Muscle layer of colon (tissue), 2 donors: ENCODE measurements at regions not wholly inside any gene's neighbourhood (a gene's known extent, or its start where the extent isn't known, plus 50 kb on each side); places are given as distances from the start of the nearest gene placed in this dataset.

ENCODE experiments used
- H3K27ac ChIP-seq: one replicate; pipeline ENCODE4 v1.7.0; 2013; ENCODE audit warnings: low read depth, mild to moderate bottlenecking, low read length, moderate library complexity
- H3K27me3 ChIP-seq, 2 donors: one replicate each; pipeline ENCODE4 v1.7.0; 2013; ENCODE audit warnings: low read length in 2 of 2, mild to moderate bottlenecking in 2 of 2; ENCODE audit not compliant: insufficient read depth in 2 of 2, control insufficient read depth in 1 of 2
- H3K36me3 ChIP-seq: one replicate; pipeline ENCODE4 v1.7.0; 2013; ENCODE audit warnings: mild to moderate bottlenecking, low read length; ENCODE audit not compliant: insufficient read depth
- H3K4me1 ChIP-seq: one replicate; pipeline ENCODE4 v1.7.0; 2013; ENCODE audit warnings: mild to moderate bottlenecking, low read length; ENCODE audit not compliant: insufficient read depth
- H3K4me3 ChIP-seq, 2 donors: one replicate each; pipeline ENCODE4 v1.7.0; 2013; ENCODE audit warnings: low read length in 2 of 2, low read depth in 1 of 2, mild to moderate bottlenecking in 1 of 2, moderate library complexity in 1 of 2
- H3K9ac ChIP-seq: one replicate; pipeline ENCODE4 v1.7.0; 2013; ENCODE audit warnings: low read length
- H3K9me3 ChIP-seq: one replicate; pipeline ENCODE4 v1.7.0; 2013; ENCODE audit warnings: mild to moderate bottlenecking, low read length
- donor health status: abdominal sarcoma.
- donor health status: Adenocarcinoma of cecum.

DNA sequence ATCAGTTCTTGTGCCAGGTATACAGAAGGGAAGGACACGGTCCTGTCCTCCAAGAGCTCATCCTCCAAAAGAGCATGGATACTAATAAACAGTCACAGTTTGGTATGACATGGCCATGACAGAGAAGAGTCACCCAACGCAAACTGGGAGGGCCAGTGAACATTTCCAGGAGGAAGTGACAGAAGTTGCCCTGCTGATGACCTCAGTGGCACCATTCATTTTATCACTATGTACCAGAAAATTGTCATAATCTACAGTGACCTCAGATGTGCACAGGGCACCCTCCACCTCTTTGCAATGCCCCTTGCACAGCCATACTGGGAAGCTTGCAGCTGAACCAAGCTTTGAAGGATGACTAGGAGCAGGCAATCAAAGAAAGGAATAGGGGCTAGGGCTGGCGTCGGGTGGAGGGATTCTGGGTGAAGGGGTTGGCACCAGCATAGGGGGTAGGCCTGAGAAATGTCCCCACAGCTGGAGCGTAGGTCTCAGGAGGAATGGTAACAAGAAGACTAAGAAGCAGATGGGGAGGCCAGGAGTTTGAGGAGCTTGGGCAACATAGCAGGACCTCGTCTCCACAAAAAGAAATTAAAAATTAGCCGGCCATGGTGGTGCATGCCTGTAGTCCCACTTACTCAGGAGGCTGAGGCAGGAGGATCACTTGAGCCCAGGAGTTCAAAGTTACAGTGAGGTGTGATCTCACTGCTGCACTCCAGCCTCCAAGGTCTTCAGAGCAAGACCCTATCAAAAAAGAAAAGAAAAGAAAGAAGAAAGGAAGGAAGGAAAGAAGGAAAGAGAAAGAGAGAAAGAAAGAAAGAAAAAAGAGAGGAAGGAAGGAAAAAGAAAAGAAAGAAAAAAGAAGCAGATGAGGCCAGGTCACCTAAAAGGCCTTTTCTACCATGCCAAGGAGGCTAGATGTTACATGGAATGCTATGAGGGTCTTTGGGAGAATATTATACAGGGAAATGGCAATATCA is 65.3 kb upstream of the SNX9 start:
- Histone ChIP-seq H3K9ac (no peak overlapping the region), H3K27ac (peak overlapping the region; percentile 35), H3K36me3 (no peaks in the 10 kb centered on the region), H3K9me3 (no peaks in the 10 kb centered on the region), H3K4me1 (peaks cover 29% of the 10 kb centered on the region), H3K4me3 (no peak overlapping the region), H3K27me3 (no peaks in the 10 kb centered on the region)

DNA sequence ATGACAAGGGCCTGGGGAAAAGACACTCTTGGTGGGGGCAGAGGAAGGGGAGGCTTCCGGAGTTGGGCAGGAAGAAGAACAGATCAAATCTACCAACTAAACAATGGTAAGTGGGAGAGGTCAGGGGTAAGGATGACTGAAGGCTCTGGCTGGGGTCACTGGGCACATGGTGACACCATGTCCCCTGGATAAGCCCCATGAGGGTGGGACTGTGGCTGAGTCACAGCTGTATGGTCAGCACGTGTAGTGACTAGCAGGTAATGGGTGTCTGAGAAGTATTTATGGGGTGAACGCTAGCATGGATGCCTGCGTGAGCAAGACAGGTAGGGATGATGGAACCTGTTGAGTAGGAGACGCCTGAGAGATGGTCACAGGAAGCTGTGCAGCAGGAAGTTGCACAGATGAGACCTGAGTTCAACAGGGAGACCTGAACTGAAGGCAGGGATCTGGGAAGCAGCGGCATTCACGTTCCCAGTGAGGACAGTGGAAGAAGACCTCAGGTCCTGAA is 64.5 kb upstream of the SNX9 start:
- Histone ChIP-seq H3K4me1 (peaks cover 37% of the 10 kb centered on the region), H3K36me3 (no peaks in the 10 kb centered on the region), H3K9ac (no peak overlapping the region), H3K27ac (no peak overlapping the region), H3K9me3 (no peaks in the 10 kb centered on the region), H3K4me3 (no peak overlapping the region), H3K27me3 (no peaks in the 10 kb centered on the region)

DNA sequence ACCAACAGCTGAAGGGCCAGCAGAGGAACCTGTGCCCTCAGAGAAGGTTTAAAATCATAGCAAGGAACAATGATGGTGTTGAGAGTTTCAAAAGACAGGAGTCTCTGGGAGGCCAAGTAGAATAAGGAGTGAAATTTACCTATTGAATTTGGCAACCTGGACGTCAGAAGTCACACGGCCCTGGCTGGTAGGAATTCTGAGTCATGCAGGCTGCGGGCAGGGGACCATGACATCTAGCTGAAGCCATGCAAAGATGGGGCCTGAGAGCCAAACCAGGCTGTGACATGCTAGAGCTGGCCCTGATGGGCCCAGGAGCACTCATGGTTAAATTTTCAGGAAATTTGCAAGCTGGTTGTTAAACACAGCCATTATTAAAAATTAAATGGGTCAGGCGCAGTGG is 64.0 kb upstream of the SNX9 start:
- Histone ChIP-seq H3K4me1 (peaks cover 42% of the 10 kb centered on the region), H3K9ac (no peak overlapping the region), H3K4me3 (no peak overlapping the region), H3K27ac (no peak overlapping the region), H3K9me3 (no peaks in the 10 kb centered on the region), H3K36me3 (no peaks in the 10 kb centered on the region), H3K27me3 (no peaks in the 10 kb centered on the region)

DNA sequence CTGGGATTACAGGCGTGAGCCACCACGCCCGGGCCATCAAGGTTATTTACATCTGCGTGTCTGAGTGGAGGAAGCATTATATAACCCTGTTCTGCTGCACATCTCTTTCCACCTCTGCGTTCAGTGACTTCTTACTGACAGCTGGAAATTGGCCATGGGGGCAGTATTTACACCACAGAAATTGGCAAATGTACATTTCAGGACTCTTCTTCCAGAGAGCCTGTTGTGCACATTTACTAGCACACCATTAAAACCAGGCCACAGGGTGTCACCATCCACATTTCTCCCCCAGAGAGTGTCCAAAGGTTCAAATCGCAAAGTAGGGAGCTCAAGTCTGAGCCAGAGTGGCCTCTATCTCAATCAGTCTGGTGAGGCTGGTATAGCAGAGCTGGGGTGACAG is 62.9 kb upstream of the SNX9 start:
- no peaks in the 10 kb centered on the region for H3K9me3 ChIP-seq
- no peaks in the 10 kb centered on the region for H3K27me3 ChIP-seq
- no peak overlapping the region for H3K4me3 ChIP-seq
- peaks cover 53% of the 10 kb centered on the region for H3K4me1 ChIP-seq
- no peaks in the 10 kb centered on the region for H3K36me3 ChIP-seq
- H3K9ac ChIP-seq, result no peak overlapping the region
- no peak overlapping the region for H3K27ac ChIP-seq

DNA sequence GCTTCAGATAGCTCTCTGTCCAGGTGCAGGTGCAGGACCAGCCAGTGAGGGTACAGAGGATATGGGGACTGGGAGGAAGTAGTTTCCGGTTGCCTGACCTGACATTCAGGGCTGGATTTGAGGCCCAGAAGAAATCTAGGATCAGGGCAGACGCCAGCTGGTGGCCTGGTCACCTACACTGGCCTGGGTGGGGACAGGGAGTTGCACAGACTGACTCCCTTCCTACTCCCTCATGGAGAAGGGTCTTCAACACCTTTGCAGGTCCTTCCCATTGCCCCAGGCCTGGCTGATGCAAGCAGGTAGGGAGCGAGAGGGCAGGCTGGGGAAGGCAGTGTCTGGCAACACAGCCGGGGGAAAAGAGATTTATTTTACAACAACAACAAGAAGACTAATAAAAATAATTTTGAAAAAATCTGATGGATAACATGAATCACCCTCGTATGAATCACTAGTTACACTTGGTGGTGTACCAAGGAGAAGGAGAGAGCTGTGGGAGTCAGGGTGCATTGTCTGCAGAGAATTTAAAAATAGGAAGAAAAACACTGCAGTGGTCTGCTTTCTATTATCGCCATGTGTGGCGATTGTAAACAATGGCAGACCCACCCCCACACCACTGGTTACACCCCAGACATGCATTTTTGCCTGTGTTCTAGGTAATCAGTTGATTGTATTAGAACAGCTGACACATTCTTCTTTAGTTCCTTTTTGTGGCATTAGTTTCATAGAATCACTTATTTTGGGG is 62.3 kb upstream of the SNX9 start:
- H3K4me1 ChIP-seq, result peaks cover 54% of the 10 kb centered on the region
- H3K36me3 ChIP-seq, result no peaks in the 10 kb centered on the region
- H3K9ac ChIP-seq, result no peak overlapping the region
- no peak overlapping the region for H3K27ac ChIP-seq
- no peak overlapping the region for H3K4me3 ChIP-seq
- H3K9me3 ChIP-seq, result no peaks in the 10 kb centered on the region
- no peaks in the 10 kb centered on the region for H3K27me3 ChIP-seq

DNA sequence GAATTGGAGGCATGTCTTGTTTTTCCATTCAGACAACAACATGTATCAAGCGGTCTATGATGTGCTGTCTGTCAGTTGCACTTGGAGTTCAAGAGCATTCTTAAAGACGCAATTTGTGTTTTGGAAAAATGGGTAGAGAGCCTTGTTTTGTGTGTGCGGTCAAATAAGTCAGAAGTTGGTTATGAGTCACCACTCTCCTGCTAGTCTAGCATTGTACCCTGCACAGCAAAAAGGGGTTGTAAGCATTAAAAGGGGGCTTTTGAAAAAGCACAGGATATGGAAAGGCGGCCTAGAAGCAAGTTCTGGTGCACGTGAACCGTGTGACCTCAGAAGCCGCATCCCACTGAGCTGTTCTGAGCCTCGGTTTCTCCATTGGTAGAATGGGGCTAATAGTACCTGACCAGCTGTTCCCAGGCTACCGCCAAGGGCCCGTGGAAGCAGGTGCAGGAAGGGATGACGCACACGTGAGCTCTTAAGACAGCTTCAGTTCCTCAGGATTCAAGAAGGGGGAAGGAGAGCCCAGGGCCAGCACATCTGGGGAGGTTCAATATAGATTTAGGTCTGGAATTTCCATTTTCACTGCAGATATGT is 61.6 kb upstream of the SNX9 start:
- Histone ChIP-seq H3K36me3 (no peaks in the 10 kb centered on the region), H3K9me3 (no peaks in the 10 kb centered on the region), H3K4me1 (peaks cover 50% of the 10 kb centered on the region), H3K27me3 (no peaks in the 10 kb centered on the region), H3K9ac (no peak overlapping the region), H3K4me3 (no peak overlapping the region), H3K27ac (no peak overlapping the region)

DNA sequence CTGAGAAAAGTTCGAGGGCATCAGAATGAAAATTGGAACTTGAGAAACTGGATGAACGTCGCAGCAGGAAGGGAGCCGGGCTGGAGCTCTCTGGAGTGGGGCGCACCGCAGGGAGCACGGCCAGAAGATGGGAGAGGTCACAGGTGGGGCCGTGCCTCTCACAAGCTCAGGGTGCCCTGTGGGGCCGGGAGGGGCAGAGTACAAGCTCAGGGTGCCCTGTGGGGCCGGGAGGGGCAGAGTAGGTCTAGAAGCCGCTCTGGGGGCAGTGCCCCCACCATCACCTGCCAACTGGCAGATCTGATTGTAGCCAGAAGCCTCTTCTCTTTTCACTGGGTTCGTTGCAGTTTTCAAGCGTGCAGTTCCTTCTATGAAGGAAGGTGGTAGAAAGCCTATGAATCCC is 61.1 kb upstream of the SNX9 start:
- Histone ChIP-seq H3K9ac (no peak overlapping the region), H3K9me3 (no peaks in the 10 kb centered on the region), H3K36me3 (no peaks in the 10 kb centered on the region), H3K4me1 (peaks cover 45% of the 10 kb centered on the region), H3K27ac (no peak overlapping the region), H3K27me3 (no peaks in the 10 kb centered on the region), H3K4me3 (no peak overlapping the region)

DNA sequence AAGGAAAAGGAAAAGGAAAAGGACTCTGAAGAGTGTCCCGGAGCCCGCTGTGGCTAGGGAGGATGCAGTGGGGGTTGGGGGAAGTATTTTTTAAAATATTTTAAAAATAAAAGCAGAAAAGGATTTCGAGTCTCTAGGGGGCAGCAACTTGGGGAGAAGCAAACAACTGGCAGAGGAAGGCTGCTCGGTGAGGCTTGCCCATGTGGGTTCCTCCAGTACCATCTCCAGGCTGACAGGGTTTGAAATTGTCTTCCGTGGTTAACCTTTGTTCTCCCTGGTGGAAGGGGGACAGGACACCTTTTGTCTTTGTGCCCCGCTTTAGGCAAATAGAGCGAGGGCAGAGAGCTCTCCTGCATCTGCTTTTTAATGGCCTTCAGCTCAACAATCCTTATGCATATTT is 60.4 kb upstream of the SNX9 start:
- Histone ChIP-seq H3K4me1 (peaks cover 38% of the 10 kb centered on the region), H3K27ac (no peak overlapping the region), H3K9ac (no peak overlapping the region), H3K9me3 (no peaks in the 10 kb centered on the region), H3K4me3 (no peak overlapping the region), H3K27me3 (no peaks in the 10 kb centered on the region), H3K36me3 (no peaks in the 10 kb centered on the region)

DNA sequence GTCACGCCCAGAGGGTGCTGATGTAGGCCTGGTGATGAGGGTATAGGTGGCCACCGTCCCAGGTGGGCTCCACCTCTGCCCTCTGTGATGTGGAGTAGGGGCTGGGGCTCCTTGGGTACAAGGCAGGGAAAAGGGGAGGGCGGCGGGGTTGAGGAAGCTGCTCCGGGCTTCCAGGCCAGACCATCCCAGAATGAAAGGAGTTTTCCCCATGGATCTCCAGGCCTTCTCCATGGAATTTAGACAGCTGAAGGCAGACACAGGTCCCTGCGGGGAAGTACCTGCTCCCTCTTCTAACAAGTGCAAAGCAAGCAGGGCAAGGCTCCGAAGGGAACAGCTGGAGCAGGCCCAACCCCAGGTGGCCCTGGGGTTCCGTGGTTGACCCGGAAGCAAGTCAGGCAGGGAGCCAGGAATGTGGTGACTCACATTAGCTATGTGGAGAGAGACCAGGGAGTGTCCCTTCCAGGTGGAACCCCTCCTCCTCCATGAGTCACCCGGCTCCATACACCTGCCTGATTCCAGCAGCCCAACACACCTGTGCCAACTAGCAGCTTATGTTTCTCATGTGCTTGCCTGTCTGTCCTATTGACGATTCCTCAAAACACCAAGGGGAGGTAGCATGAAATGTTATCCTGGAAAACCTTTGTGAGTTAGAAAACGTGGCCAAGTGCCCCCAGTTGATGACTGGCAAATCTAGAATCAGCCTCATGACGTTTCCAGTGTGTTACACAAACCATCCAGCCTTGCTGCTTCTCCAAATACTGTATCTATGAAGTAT is 59.7 kb upstream of the SNX9 start:
- Histone ChIP-seq H3K36me3 (no peaks in the 10 kb centered on the region), H3K9me3 (no peaks in the 10 kb centered on the region), H3K27ac (peak overlapping the region; percentile 72), H3K4me1 (peaks cover 36% of the 10 kb centered on the region), H3K4me3 (no peak overlapping the region), H3K27me3 (no peaks in the 10 kb centered on the region), H3K9ac (no peak overlapping the region)

DNA sequence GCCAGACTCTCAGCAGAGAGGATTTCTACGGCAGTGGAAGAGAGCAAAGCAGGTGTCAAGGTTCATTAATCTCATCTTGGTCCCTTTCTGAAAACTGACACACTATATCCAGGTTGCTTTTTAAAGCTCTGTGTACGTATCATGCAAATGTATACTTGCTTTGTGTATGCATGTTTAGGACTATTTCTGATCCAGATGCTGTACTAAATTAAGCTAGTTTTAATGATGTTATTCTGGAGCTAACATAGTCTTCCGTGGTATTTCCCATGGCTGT is 59.2 kb upstream of the SNX9 start:
- no peaks in the 10 kb centered on the region for H3K27me3 ChIP-seq
- H3K36me3 ChIP-seq, result no peaks in the 10 kb centered on the region
- no peaks in the 10 kb centered on the region for H3K9me3 ChIP-seq
- peak overlapping the region; percentile 72 for H3K27ac ChIP-seq
- peak overlapping the region in 1 of 2 donors; percentile 19 for H3K4me3 ChIP-seq
- no peak overlapping the region for H3K9ac ChIP-seq
- H3K4me1 ChIP-seq, result peaks cover 36% of the 10 kb centered on the region
